ENCODE measurements at regions not wholly inside any gene's neighbourhood (a gene's known extent, or its start where the extent isn't known, plus 50 kb on each side); places are given as distances from the start of the nearest gene placed in this dataset.

DNA sequence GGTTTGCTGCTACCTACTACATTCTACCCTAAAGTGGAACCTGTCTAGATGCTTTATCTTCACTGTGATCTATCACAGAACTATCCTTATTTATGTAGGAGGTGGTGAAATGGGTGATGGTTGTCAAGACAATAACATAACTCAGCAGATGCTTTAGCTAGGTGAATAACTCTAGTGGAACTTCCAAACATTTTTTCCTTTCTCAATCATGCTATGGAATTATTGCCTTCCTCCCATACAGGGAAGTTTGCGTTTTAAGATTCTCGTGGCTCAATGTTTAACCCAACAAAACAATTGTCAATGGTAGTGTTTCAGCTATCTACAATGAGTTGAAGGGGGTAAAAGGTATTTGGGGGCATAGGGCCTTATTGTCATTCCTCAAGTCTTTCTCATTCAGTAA lies 82.6 kb upstream of the GLI2 start:
- no peak for DNase-seq
- no peak for TF ChIP-seq EZH2 (optimal IDR thresholded peaks at IDR 0.05; ENCODE audit: low read depth, low read length)
- TF ChIP-seq, protein P1, sequence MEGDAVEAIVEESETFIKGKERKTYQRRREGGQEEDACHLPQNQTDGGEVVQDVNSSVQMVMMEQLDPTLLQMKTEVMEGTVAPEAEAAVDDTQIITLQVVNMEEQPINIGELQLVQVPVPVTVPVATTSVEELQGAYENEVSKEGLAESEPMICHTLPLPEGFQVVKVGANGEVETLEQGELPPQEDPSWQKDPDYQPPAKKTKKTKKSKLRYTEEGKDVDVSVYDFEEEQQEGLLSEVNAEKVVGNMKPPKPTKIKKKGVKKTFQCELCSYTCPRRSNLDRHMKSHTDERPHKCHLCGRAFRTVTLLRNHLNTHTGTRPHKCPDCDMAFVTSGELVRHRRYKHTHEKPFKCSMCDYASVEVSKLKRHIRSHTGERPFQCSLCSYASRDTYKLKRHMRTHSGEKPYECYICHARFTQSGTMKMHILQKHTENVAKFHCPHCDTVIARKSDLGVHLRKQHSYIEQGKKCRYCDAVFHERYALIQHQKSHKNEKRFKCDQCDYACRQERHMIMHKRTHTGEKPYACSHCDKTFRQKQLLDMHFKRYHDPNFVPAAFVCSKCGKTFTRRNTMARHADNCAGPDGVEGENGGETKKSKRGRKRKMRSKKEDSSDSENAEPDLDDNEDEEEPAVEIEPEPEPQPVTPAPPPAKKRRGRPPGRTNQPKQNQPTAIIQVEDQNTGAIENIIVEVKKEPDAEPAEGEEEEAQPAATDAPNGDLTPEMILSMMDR (IDR thresholded peaks at IDR 0.05; ENCODE audit: low read length): no peak
- no peak for TF ChIP-seq EZH2phosphoT487 (IDR thresholded peaks at IDR 0.05; ENCODE audit: low read length)

DNA sequence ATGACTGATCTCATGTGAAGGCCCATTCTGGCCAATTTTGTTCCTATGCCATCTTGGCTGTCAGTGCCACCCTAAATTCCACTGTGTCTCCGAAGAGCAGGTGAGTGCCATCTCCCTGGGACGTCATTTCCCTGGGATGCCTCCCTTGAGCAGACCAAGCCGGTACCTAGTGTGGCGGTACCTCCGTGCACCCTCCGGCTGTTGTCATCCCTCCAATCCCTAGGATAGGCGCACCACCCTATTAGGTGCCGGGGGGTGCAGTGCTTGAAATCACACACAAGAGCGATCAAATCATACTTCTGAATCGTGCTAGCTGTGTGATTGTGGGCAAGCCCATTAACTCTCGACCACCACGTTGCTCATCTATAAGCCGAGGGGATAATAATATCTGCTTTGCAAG lies 81.8 kb upstream of the GLI2 start:
- H3K9me3 ChIP-seq (replicated peaks; ENCODE audit: insufficient read depth, low read length): no peaks in the 10 kb centered on the region
- DNase-seq: no peak
- no peak overlapping the region for H3K9ac ChIP-seq (ENCODE audit: low read length)
- no peaks in the 10 kb centered on the region for H3K36me3 ChIP-seq (replicated peaks; ENCODE audit: insufficient read depth, low read length)
- no peaks in the 10 kb centered on the region for H4K20me1 ChIP-seq (ENCODE audit: insufficient read depth, low read length)
- no peaks in the 10 kb centered on the region for H3K9me2 ChIP-seq (replicated peaks; ENCODE audit: insufficient read depth, low read length)
- H3K4me2 ChIP-seq (ENCODE audit: low read depth, low read length): no peak overlapping the region
- H3K79me2 ChIP-seq (ENCODE audit: low read length): no peaks in the 10 kb centered on the region
- no peak overlapping the region for H3K27ac ChIP-seq (ENCODE audit: low read length)
- no peaks in the 10 kb centered on the region for H3K27me3 ChIP-seq (replicated peaks; ENCODE audit: insufficient read depth, low read length)
- H3K4me1 ChIP-seq (ENCODE audit: low read length): no peaks in the 10 kb centered on the region
- TF ChIP-seq EZH2phosphoT487 (IDR thresholded peaks at IDR 0.05; ENCODE audit: low read length) (no peak), EZH2 (optimal IDR thresholded peaks at IDR 0.05; ENCODE audit: low read depth, low read length) (no peak)
- TF ChIP-seq, protein P1 (IDR thresholded peaks at IDR 0.05; ENCODE audit: low read length): no peak
- no peak overlapping the region for H2AFZ ChIP-seq (ENCODE audit: low read length)
- no peaks in the 10 kb centered on the region for H3F3A ChIP-seq (ENCODE audit: insufficient read depth, low read length)
- no peak overlapping the region for H3K4me3 ChIP-seq (ENCODE audit: low read length)

More for the DNA sequence above, 82.6 kb upstream of the GLI2 start:
- no peaks in the 10 kb centered on the region for H4K20me1 ChIP-seq (ENCODE audit: insufficient read depth, low read length)
- no peak overlapping the region for H3K4me2 ChIP-seq (ENCODE audit: low read depth, low read length)
- no peak overlapping the region for H3K4me3 ChIP-seq (ENCODE audit: low read length)
- H3K36me3 ChIP-seq (replicated peaks; ENCODE audit: insufficient read depth, low read length): no peaks in the 10 kb centered on the region
- H3K9me2 ChIP-seq (replicated peaks; ENCODE audit: insufficient read depth, low read length): no peaks in the 10 kb centered on the region
- no peaks in the 10 kb centered on the region for H3K9me3 ChIP-seq (replicated peaks; ENCODE audit: insufficient read depth, low read length)
- no peaks in the 10 kb centered on the region for H3K4me1 ChIP-seq (ENCODE audit: low read length)
- no peaks in the 10 kb centered on the region for H3K79me2 ChIP-seq (ENCODE audit: low read length)
- no peaks in the 10 kb centered on the region for H3F3A ChIP-seq (ENCODE audit: insufficient read depth, low read length)
- no peak overlapping the region for H3K27ac ChIP-seq (ENCODE audit: low read length)
- H3K27me3 ChIP-seq (replicated peaks; ENCODE audit: insufficient read depth, low read length): no peaks in the 10 kb centered on the region
- H2AFZ ChIP-seq (ENCODE audit: low read length): no peak overlapping the region
- H3K9ac ChIP-seq (ENCODE audit: low read length): no peak overlapping the region

DNA sequence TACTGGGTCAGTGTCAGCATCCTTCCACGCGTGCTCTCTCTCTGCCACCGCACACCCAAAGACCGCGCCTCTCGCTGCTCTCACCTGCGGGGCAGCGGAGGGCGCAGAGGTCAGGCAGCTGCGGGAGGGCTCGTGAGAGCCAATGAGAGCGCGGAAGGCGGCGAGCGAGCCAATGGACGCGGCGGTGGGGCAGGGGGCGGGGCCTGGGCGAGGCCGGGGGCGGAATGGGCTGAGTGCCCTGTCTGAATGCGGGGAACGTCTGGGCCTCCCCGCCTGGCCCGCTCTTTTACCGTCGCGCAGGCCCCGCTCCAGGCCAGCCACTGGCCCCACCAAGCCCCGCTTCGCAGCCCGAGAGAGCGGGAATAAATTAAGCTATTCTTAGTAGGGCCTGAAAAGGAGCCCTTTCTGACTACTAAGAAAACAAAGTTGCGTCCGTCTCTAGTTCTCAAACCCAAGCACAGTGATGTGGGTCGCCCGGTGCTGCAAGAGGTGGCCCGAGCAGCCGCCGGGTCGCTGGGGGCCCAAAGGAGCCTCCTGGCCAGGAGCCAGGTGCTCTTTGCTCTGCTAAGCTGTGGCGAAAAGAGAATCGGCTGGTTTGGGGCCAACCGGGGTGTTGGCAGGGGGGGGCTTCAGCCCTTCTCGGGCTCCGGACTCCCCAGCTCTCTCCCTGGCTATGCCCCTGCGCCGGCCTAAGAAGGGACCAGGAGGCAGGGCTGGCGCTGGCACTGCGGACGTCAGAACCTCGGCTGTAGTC lies 81.1 kb upstream of the GLI2 start:
- H3F3A ChIP-seq (ENCODE audit: insufficient read depth, low read length): no peaks in the 10 kb centered on the region
- TF ChIP-seq, protein P1 (IDR thresholded peaks at IDR 0.05; ENCODE audit: low read length): no peak
- no peak for TF ChIP-seq EZH2phosphoT487 (IDR thresholded peaks at IDR 0.05; ENCODE audit: low read length)
- no peak for TF ChIP-seq EZH2 (optimal IDR thresholded peaks at IDR 0.05; ENCODE audit: low read depth, low read length)
- no peak for DNase-seq
- H3K36me3 ChIP-seq (replicated peaks; ENCODE audit: insufficient read depth, low read length): no peaks in the 10 kb centered on the region
- no peak overlapping the region for H3K4me3 ChIP-seq (ENCODE audit: low read length)
- H3K27me3 ChIP-seq (replicated peaks; ENCODE audit: insufficient read depth, low read length): no peaks in the 10 kb centered on the region
- no peaks in the 10 kb centered on the region for H3K9me2 ChIP-seq (replicated peaks; ENCODE audit: insufficient read depth, low read length)
- no peak overlapping the region for H3K9ac ChIP-seq (ENCODE audit: low read length)
- no peak overlapping the region for H3K4me2 ChIP-seq (ENCODE audit: low read depth, low read length)
- H3K27ac ChIP-seq (ENCODE audit: low read length): no peak overlapping the region
- no peaks in the 10 kb centered on the region for H3K9me3 ChIP-seq (replicated peaks; ENCODE audit: insufficient read depth, low read length)
- no peaks in the 10 kb centered on the region for H4K20me1 ChIP-seq (ENCODE audit: insufficient read depth, low read length)
- no peaks in the 10 kb centered on the region for H3K4me1 ChIP-seq (ENCODE audit: low read length)
- no peak overlapping the region for H2AFZ ChIP-seq (ENCODE audit: low read length)
- H3K79me2 ChIP-seq (ENCODE audit: low read length): no peaks in the 10 kb centered on the region

Data from MM.1S (cell line).